ENCODE measurements at regions not wholly inside any gene's neighbourhood (a gene's known extent, or its start where the extent isn't known, plus 50 kb on each side); places are given as distances from the start of the nearest gene placed in this dataset.

- Histone ChIP-seq H3K4ac (replicated peaks; ENCODE audit: insufficient read length, low read depth, low read length) (no peak overlapping the region), H3K27ac (ENCODE audit: low read depth, low read length) (no peak overlapping the region), H2BK20ac (ENCODE audit: low read length) (no peak overlapping the region), H2BK120ac (replicated peaks; ENCODE audit: low read depth, low read length) (no peak overlapping the region), H3K4me3 (ENCODE audit: extremely low read depth in 1 of 4, insufficient read depth in 2 of 4, low read depth in 3 of 4, low read length in 4 of 4) (no peak overlapping the region), H3K79me2 (ENCODE audit: control insufficient read depth in 1 of 2, insufficient read depth in 2 of 2, low read length in 2 of 2) (no peaks in the 10 kb centered on the region), H3K9ac (replicated peaks in 1 of 4; ENCODE audit: extremely low read depth in 1 of 4, low read depth in 3 of 4, low read length in 3 of 4) (no peak overlapping the region), H2BK12ac (ENCODE audit: low read depth, low read length) (no peak overlapping the region), H3K56ac (replicated peaks; ENCODE audit: insufficient read length, low read depth, low read length) (no peak overlapping the region), H3K23me2 (ENCODE audit: low read depth, low read length) (no peaks in the 10 kb centered on the region), H2AK5ac (ENCODE audit: low read depth, low read length) (no peak overlapping the region), H4K20me1 (replicated peaks in 1 of 2; ENCODE audit: control insufficient read depth in 1 of 2, insufficient read depth in 2 of 2, low read length in 2 of 2) (no peaks in the 10 kb centered on the region), H3K18ac (ENCODE audit: extremely low read depth, low read length) (no peak overlapping the region), H2BK5ac (ENCODE audit: low read depth, low read length) (no peak overlapping the region), H3K36me3 (ENCODE audit: control insufficient read depth in 2 of 4, insufficient read depth in 4 of 4, low read length in 3 of 4) (no peaks in the 10 kb centered on the region), H3K79me1 (ENCODE audit: low read depth, low read length) (no peaks in the 10 kb centered on the region), H3K14ac (ENCODE audit: insufficient read length) (no peak overlapping the region), H3K23ac (ENCODE audit: insufficient read length) (no peak overlapping the region), H3K4me1 (replicated peaks in 1 of 4; ENCODE audit: control insufficient read depth in 3 of 4, insufficient read depth in 4 of 4, low read length in 3 of 4) (no peaks in the 10 kb centered on the region), H3K9me3 (ENCODE audit: insufficient read depth in 2 of 2, low read depth in 1 of 2, low read length in 1 of 2) (no peaks in the 10 kb centered on the region), H2BK15ac (ENCODE audit: low read length) (no peak overlapping the region), H3K27me3 (replicated peaks in 1 of 4; ENCODE audit: control insufficient read depth in 3 of 4, extremely low read depth in 1 of 4, insufficient read depth in 3 of 4, low read length in 3 of 4) (no peaks in the 10 kb centered on the region), H2AFZ (ENCODE audit: low read length) (no peak overlapping the region), H4K5ac (ENCODE audit: insufficient read length, low read depth, low read length) (no peak overlapping the region), H4K8ac (ENCODE audit: extremely low read depth, insufficient read depth, low read length) (no peak overlapping the region), H4K91ac (replicated peaks; ENCODE audit: insufficient read length, low read length) (no peak overlapping the region), H3K4me2 (ENCODE audit: insufficient read depth in 1 of 2, low read depth in 2 of 2, low read length in 2 of 2) (no peak overlapping the region)
- CTCF ChIA-PET (ENCODE audit: partially characterized antibody), result interaction anchor here (1.0 to 1.3 kb wide), 5 partner anchors 8 to 158 kb away, joined by 3 to 5 read pairs (median 3); no protein-coding TSS in a partner anchor
- POLR2A ChIA-PET (ENCODE audit: partially characterized antibody), result interaction anchor here (0.8 kb wide), 1 partner anchor 660 kb away, joined by 3 read pairs; no protein-coding TSS in a partner anchor
- no peak for DNase-seq (ENCODE audit: low read depth in 1 of 2, low spot score in 2 of 2)
- 86% methylated on average over 5 of the region's 5 CpGs; no CpG with 5 or more reads in 1 of the 2 experiments for WGBS, 2 experiments (ENCODE audit: extremely low coverage in 1 of 2, insufficient coverage in 1 of 2, insufficient read length in 1 of 2, insufficient replicate concordance in 2 of 2, low coverage in 1 of 2, low lambda C conversion rate in 2 of 2, missing lambda C conversion rate in 1 of 2)
- FAIRE-seq, result no peak
- TF ChIP-seq GTF2F1 (IDR thresholded peaks at IDR 0.05; ENCODE audit: borderline replicate concordance, low read depth, low read length) (no peak), BCL11A (IDR thresholded peaks at IDR 0.05; ENCODE audit: low read depth in 2 of 2, low read length in 2 of 2) (no peak), MAX (IDR thresholded peaks at IDR 0.05) (no peak), E2F6 (IDR thresholded peaks at IDR 0.05) (no peak)
Observed at GRCh38 chr1:168446081-168446480, 97.7 kb downstream of the XCL2 start.

Data from H1 (cell line).